ENCODE measurements at regions not wholly inside any gene's neighbourhood (a gene's known extent, or its start where the extent isn't known, plus 50 kb on each side); places are given as distances from the start of the nearest gene placed in this dataset.

- no peak overlapping the region for H3K4me3 ChIP-seq (ENCODE audit: low read depth, low read length)
- no peak for DNase-seq (ENCODE audit: low read depth)
- no peak for TF ChIP-seq CTCF (IDR thresholded peaks at IDR 0.05; ENCODE audit: insufficient read depth, low read depth, low read length, missing control alignments)
Observed at GRCh38 chr10:131546086-131546810, 234.7 kb upstream of the TCERG1L start.

- no peak for DNase-seq (ENCODE audit: low read depth)
- TF ChIP-seq CTCF (IDR thresholded peaks at IDR 0.05; ENCODE audit: insufficient read depth, low read depth, low read length, missing control alignments): no peak
- H3K4me3 ChIP-seq (ENCODE audit: low read depth, low read length): no peak overlapping the region
Observed at GRCh38 chr10:131547129-131547799, 235.7 kb upstream of the TCERG1L start.

GRCh38 chr10:131548176-131548575 lies 236.7 kb upstream of the TCERG1L start:
- no peak overlapping the region for H3K4me3 ChIP-seq (ENCODE audit: low read depth, low read length)
- no peak for DNase-seq (ENCODE audit: low read depth)
- no peak for TF ChIP-seq CTCF (IDR thresholded peaks at IDR 0.05; ENCODE audit: insufficient read depth, low read depth, low read length, missing control alignments)

GRCh38 chr10:131549116-131549515 lies 237.6 kb upstream of the TCERG1L start:
- DNase-seq (ENCODE audit: low read depth): no peak
- no peak for TF ChIP-seq CTCF (IDR thresholded peaks at IDR 0.05; ENCODE audit: insufficient read depth, low read depth, low read length, missing control alignments)
- no peak overlapping the region for H3K4me3 ChIP-seq (ENCODE audit: low read depth, low read length)

- no peak for TF ChIP-seq CTCF (IDR thresholded peaks at IDR 0.05; ENCODE audit: insufficient read depth, low read depth, low read length, missing control alignments)
- no peak for DNase-seq (ENCODE audit: low read depth)
- H3K4me3 ChIP-seq (ENCODE audit: low read depth, low read length): no peak overlapping the region
Observed at GRCh38 chr10:131553121-131553520, 241.6 kb upstream of the TCERG1L start.

GRCh38 chr10:131553581-131553980 lies 242.1 kb upstream of the TCERG1L start:
- DNase-seq (ENCODE audit: low read depth): no peak
- H3K4me3 ChIP-seq (ENCODE audit: low read depth, low read length): no peak overlapping the region
- TF ChIP-seq CTCF (IDR thresholded peaks at IDR 0.05; ENCODE audit: insufficient read depth, low read depth, low read length, missing control alignments): no peak
